GM08714 (cell line): ENCODE measurements at regions not wholly inside any gene's neighbourhood (a gene's known extent, or its start where the extent isn't known, plus 50 kb on each side); places are given as distances from the start of the nearest gene placed in this dataset.

Experiments
- H3K4me3 ChIP-seq: fragments of 200-500 bp; sonication (Bioruptor generic); 2 replicates; pipeline ENCODE4 v1.5.1; 2014; ENCODE audit warnings: mild to moderate bottlenecking, low read length, inconsistent platforms
- ZNF274 ChIP-seq: IDR thresholded peaks from 2 replicates; pipeline ENCODE4 v1.6.1; 2012; ENCODE audit warnings: mild to moderate bottlenecking, low read depth, low read length

- TF ChIP-seq ZNF274: no peak
- no peak overlapping the region for H3K4me3 ChIP-seq
Measured at GRCh38 chr4:182175788-182176519, 67.2 kb upstream of the TENM3 start.

GRCh38 chr4:182177166-182177565 is 66.0 kb upstream of the TENM3 start:
- H3K4me3 ChIP-seq: no peak overlapping the region
- no peak for TF ChIP-seq ZNF274

- no peak overlapping the region for H3K4me3 ChIP-seq
- TF ChIP-seq ZNF274: no peak
Measured at GRCh38 chr4:182179105-182179504, 64.1 kb upstream of the TENM3 start.

GRCh38 chr4:182179751-182180150 is 63.5 kb upstream of the TENM3 start:
- TF ChIP-seq ZNF274: no peak
- no peak overlapping the region for H3K4me3 ChIP-seq

- no peak for TF ChIP-seq ZNF274
- no peak overlapping the region for H3K4me3 ChIP-seq
Measured at GRCh38 chr4:182185491-182185890, 57.7 kb upstream of the TENM3 start.

GRCh38 chr4:182187674-182188073 is 55.5 kb upstream of the TENM3 start:
- no peak overlapping the region for H3K4me3 ChIP-seq
- TF ChIP-seq ZNF274: no peak

GRCh38 chr4:182188622-182189021 is 54.6 kb upstream of the TENM3 start:
- H3K4me3 ChIP-seq: no peak overlapping the region
- TF ChIP-seq ZNF274: no peak

- H3K4me3 ChIP-seq: no peak overlapping the region
- TF ChIP-seq ZNF274: no peak
Measured at GRCh38 chr4:182189103-182189878, 53.9 kb upstream of the TENM3 start.

GRCh38 chr4:182190306-182190705 is 52.9 kb upstream of the TENM3 start:
- no peak overlapping the region for H3K4me3 ChIP-seq
- TF ChIP-seq ZNF274: no peak

GRCh38 chr4:182192511-182193181 is 50.6 kb upstream of the TENM3 start:
- no peak for TF ChIP-seq ZNF274
- H3K4me3 ChIP-seq: no peak overlapping the region

- no peak overlapping the region for H3K4me3 ChIP-seq
- no peak for TF ChIP-seq ZNF274
Measured at GRCh38 chr4:182193311-182193710, 49.9 kb upstream of the TENM3 start.
